Activated T-cell treated with anti-CD3 and anti-CD28 coated beads for 1 hour (primary cell): ENCODE measurements at regions not wholly inside any gene's neighbourhood (a gene's known extent, or its start where the extent isn't known, plus 50 kb on each side); places are given as distances from the start of the nearest gene placed in this dataset.

Experiments used
- DNase-seq: peaks from one replicate; pipeline ENCODE4 v3.0.0-alpha.2; 2020; ENCODE audit warnings: low read depth

DNA sequence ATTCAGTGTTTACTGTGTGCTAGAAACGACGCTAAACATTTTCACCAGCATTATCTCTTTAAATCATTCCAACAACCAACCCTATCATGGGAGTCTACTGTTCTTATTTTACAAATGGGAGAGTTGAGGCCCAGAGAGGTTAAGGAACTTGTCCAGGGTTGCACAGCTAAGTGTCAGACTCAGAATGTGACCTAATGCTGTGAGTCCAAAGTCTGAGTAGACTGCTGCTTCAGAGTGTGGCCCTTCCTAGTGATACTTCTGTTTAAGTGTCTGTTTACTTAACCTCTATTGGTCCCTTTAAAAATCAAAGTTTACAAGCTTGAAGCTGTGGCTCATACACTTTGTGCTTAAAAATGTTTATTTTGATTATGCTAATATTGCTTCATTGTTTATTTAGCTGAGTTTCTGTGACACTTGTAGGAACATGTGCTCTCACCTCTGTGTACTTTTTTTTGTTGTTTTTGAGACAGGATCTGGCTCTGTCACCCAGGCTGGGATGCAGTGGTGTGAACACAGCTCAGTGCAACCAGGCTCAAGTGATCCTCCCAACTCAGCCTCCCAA lies 84.4 kb upstream of the SYPL1 start:
- no peak for DNase-seq

DNA sequence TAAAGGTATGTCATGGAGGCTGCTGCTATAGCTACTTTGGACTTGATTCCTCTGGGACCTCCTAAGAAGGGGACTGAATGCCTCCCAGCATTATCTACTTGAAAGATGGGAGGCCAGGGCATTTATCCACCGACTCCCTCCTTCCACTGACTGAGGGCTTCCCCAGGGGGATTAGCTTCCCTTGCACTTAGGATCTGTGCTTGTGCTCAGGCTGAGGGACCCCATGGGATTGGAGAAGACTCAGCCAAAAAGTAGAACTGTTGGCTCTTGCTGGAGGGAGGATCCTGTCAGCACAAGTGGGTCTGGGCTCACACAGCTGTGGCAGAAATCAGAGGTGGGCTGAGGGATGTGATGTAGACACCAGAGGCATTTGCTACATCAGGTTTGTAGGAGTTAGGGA lies 81.5 kb upstream of the SYPL1 start:
- no peak for DNase-seq

DNA sequence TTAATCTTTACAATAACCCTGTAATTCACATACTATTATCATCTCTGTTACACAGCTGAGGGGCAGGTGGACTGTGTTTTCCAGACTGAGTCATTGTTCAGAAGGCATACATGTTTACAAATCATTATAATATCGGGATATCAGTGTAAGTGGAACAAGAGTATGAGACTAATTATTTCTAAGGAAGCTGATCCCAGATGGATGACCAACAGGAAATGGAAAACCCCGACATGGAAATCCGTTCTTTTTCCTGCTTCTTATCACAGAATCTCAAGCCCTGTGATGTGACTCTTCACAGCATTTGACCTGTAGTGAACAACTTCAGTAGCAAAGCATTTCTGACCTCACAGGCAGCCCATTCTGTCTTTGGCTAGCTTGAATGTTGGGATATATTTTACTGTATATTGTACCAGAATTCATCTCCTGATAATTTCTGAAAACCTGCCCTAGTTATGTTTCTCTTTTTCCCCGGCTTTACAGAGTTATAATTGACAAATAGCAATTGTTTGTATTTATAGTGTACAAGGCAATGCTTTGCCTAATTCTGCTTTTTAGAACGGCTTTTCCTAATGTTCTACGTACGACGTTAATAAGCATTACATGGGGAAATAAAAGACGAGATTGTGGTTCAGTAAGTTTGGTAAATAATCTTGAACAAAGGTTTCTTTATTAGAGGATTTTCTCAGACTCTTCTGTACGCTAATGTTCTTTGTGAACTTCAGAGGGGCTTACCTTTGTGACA lies 78.6 kb upstream of the SYPL1 start:
- no peak for DNase-seq

GRCh38 chr7:106187613-106188350 lies 75.7 kb upstream of the SYPL1 start:
- no peak for DNase-seq

DNA sequence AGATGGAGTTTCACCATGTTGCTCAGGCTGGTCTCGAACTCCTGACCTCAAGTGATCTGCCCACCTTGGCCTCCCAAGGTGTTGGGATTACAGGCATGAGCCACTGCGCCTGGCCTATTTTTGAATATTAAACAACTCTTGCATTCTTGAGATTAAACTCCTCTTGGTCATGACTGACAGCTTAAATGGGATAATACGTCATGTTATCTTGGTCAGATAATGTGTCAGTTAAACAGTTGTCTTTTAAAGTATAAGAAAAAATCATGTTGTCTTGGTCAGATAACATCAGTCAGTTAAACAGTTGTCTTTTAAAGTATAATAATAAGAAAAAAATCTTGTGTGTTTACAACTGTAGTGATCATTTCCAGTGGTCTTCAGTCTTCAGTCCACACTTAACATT lies 73.6 kb upstream of the SYPL1 start:
- DNase-seq: no peak

GRCh38 chr7:106183952-106184351 lies 71.8 kb upstream of the SYPL1 start:
- DNase-seq: no peak

GRCh38 chr7:106182904-106183303 lies 70.8 kb upstream of the SYPL1 start:
- no peak for DNase-seq

DNA sequence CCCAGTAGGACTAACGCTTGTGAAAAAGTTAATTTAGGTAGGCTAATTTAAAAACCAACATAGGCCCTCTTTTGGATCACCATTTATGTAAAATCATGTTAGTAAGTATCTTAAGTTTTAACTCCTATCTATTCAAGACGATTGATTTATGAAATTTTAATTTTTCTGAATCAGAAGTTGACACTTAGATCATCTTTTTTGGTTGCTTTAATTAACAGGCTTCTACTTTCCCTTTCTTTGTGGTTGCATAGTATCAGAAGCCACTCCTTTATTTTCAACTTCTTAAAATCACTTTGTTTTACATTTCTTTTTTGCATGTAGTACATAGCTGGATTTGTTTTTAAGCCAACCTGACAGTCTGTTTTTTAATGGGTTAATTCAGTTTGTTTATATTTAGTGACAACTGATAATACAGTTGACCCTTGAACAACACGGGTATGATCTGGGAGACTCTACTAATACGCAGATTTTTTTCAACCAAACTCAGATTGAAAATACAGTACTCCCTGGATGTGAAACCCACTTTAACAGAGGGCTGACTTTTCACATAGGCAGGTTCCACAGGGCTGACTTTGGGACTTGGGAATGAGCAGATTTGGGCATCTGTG lies 69.7 kb upstream of the SYPL1 start:
- DNase-seq: no peak

DNA sequence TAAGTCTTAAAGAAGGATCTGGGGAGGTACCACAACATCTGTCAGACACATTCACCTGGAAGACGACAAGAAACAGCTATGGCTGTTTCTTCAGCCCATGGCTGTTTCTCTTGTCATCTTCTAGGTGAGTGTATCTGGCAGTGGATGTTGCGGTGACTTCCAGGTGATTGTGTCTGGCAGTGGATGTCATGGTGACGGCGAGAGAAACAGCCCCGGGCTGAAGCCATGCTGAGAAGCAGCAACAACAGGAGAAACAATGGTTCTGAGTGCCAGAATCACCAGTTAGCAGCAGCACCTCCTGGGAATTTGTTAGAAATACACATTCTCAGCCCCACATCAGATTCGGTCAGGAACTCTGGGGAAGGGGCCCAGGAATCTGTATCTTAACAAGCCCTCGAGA lies 68.6 kb upstream of the SYPL1 start:
- no peak for DNase-seq

DNA sequence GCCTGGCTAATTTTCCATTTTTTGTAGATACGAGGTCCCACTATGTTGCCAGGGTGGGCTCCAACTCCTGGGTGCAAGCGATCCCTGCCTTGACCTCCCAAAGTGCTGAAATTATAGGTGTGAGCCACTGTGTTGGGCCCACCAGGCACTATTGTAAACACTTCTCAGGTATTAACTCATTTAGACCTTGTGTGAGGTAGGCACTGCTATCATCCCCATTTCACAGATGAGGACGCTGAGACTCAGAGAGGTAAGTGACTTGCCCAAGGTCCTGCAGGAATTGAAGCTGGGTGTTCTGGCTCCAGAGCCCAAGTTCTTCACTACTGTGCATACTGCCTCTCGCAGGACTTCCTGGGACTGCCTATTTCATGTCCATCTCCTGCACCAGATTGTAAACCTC lies 67.1 kb upstream of the SYPL1 start:
- no peak for DNase-seq

GRCh38 chr7:106178593-106179134 lies 66.6 kb upstream of the SYPL1 start:
- no peak for DNase-seq

DNA sequence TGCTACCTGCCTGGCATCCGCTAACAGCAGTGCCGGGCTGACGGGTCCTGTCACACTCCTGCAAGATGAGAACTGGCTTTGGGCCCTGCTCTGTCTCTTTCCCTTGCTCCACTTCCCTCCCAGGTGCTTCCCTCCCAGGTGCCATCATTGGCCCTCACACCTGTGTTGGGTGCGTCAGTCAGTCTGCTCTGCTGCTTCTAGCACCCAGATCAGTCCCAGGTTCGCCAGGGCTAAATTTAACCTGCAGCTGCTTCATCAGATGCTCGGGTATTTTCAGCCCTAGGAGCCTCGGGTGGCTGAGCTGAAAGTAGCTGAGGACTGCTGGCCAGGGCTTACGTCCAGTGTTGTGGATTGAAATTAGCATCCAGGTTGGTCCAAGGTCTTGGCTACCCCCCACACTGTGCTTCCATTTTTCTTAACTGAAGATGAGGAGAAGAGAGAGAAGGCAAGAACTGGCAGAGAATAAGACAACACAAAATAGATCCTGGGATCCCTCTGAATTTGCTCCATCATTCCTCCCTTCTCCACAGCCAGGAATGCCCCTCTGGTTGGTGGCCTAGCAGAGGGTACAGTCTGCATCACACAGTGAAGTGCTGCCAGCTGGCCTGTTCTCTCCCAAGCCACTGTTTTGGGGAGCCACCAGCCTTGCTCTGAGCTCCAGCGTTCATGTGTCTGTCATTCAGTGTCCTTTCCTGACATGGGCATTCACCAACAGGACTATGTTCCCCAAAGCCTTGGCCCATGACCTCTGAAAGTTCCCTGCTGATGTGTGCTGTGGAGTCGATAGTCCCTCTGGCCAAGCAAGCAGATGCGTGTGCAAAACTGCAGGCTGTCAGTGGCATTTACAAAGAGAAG lies 65.9 kb upstream of the SYPL1 start:
- no peak for DNase-seq

GRCh38 chr7:106177300-106177690 lies 65.2 kb upstream of the SYPL1 start:
- DNase-seq: no peak

DNA sequence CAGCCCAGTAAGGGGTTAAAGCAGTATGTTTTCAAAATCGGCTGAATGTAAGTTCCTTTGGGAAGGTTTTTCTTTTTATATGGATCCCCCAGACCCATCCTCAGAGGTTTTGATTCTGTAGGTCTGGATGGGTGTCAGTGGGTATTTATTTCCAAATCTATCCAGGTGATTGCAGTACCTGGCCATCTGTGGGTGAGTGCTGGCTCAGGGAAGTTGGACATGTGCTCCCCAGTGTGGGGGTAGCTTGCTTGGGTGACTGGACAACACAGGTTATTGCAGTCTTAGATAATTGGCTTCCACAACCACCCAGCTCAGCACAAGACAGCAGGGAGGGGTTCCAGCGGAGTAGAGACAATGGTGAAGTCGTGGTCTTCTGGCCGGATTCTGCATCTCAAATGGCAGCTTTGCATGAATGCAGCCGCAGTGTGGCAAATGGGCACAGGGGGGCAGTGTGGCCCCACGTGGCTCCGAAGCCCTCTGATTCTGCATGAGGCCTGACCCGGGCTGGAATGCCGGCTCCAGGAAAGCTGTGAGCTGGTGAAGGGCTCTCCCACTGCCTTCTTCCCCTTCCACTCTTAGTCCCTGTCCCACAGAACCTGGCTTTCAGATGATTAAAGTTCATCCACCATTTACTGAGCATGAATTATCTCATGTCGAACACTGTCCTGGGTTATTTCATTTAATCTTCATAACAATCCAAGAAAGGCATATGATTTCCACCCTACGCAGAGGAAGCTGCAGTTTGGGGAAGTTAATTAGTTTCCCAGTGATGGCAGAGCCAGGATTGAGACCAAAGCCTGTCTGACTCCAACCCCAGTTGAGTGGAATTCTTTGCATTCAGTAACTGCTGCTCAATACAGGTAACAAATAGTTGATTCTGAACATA lies 64.5 kb upstream of the SYPL1 start:
- peak; percentile 62 for DNase-seq

- DNase-seq: no peak
These were observed 63.4 kb upstream of the SYPL1 start for GRCh38 chr7:106175507-106175906.

- DNase-seq: no peak
These were observed 58.5 kb upstream of the SYPL1 start for GRCh38 chr7:106170651-106171050.

GRCh38 chr7:106169821-106170610 lies 57.9 kb upstream of the SYPL1 start:
- DNase-seq: no peak

- no peak for DNase-seq
These were observed 55.5 kb upstream of the SYPL1 start for GRCh38 chr7:106167439-106168136.

- no peak for DNase-seq
These were observed 54.7 kb upstream of the SYPL1 start for GRCh38 chr7:106166651-106167342.
